Stimulated activated CD4-positive, alpha-beta T cell treated with anti-CD3 and anti-CD28 coated beads, Interleukin-4, amount 100 ng/mL, for 4 hours (primary cell): ENCODE measurements at regions not wholly inside any gene's neighbourhood (a gene's known extent, or its start where the extent isn't known, plus 50 kb on each side); places are given as distances from the start of the nearest gene placed in this dataset.
"Not testable (repeated sequence)": the region's sequence is repeated elsewhere in the genome, so short reads cannot be mapped to it uniquely, and the experiment has no call there.

ENCODE experiments used
- DNase-seq, 2 experiments: peaks; one replicate each; pipeline ENCODE4 v3.0.0-alpha.2; 2020

DNA sequence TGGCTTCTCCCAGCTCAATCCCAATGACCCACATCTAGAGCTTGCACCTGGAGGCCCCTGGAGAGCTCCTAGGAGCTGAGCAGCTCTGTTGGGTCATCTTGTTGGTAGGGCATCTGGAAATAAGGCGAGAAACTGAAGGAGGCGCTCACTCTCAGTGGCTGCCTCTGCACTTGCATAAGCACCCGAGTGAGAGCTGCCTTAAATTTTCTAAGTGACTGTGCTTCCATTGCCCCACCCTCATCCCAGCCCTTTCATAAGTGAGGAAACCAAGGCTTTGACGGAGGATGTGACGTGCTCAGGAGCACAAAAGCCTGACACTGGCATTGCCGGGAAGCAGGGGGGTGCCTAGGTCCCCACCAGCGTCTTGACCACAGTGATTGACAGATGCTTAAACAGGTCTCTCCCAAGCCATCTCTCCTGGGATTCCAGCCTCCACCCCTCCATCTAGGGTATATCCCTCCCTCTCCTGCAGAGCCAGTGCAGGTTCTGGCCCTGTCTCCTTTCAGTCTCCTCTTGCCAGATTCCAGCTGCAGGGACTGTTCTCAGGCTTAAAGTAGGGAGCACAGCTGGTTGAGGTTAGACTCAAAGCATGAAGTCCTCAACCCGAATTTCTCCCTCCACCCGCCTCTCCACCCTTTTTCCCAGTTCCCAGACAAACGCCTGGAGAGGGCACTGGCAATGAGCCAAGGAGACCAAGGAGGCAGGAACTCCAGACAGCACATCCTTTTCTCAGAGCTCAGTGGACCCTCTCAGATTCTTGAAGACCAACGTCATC is 113.7 kb downstream of the IRX5 start:
- DNase-seq, result no peak

DNA sequence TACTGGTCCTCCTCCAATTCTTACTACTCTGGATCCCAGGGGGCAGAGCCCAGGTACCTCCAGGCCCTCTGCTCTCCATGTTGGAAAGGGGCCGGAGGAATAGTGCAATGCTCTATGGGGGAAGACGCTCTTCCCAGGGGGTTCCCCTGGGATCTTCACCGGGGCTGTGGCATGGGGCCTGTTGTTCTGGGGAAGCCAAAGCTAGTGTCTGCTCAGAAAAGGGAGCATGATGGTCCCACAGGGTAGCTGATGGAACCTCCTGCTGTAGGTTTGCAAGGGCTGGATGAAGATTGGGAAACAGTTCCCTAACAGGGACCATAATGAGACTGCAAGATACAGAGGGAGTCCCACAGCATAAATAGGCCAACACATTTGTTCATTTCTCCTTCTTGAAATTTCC is 114.7 kb downstream of the IRX5 start:
- no peak for DNase-seq

- DNase-seq, result no peak
Observed at GRCh38 chr16:55045756-55046460, 115.2 kb downstream of the IRX5 start.

DNA sequence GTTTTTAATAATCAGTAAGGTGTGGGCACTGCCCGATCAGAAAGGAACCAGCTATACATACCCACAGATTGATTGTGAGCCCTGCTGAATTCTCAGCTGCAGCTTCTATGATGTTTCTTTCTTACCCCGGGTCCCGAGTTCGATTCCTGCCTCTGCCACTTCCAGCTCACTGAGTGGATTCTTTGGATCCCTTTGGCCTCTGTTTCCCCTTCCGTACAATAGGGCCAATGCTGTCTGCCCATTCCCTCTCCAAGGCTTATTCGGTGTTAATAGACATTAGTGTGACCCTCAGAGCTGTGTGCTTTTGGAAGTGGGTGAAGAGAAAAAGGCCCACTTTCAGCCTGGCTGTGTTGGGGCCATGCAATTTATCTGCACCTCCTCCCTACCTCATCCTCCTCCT is 115.8 kb downstream of the IRX5 start:
- no peak for DNase-seq

DNA sequence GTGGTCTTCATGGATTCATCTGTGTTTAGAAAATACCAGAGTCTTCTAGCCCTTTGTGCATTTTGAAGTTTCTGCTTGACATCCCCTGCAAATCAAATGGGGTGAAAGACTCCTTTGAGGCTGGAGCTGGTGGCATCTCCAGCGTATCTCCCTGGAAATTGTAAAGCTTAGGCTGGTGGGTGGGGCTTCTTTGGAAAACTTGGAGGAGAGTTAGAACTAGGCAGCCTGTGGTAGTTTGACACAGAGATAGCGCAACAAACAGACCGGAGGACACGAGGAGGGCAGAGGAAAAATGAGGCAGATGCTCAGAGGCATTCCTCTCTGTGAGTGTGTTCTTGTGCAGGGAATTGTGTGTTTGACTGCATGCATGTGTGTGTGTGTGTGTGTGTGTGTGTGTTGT is 116.3 kb downstream of the IRX5 start:
- DNase-seq, result no peak

- no peak for DNase-seq
Observed at GRCh38 chr16:55047331-55047730, 116.7 kb downstream of the IRX5 start.

GRCh38 chr16:55047903-55048497 is 117.3 kb downstream of the IRX5 start:
- DNase-seq, result no peak

DNA sequence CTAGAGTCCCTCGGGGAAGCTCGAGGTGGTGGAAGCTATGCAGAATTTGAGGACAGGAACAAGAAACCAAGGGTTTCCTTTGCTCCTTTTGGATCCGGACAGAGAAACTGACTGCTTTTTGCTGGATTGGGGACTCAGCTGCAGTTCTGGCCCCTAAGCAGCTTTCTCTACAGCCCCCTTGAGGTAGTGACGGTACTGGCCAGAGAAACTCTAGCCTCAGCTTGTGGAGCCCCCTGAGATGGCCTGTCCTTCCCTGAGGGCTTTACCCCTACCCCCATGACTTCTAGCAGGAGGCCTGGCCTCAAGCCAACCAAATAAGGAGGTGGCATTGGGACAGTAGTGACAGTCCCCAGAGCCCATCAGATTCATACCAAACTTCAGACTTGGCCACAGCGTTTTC is 118.1 kb downstream of the IRX5 start:
- no peak for DNase-seq

- DNase-seq, result no peak
Observed at GRCh38 chr16:55051571-55052347, 121.1 kb downstream of the IRX5 start.

DNA sequence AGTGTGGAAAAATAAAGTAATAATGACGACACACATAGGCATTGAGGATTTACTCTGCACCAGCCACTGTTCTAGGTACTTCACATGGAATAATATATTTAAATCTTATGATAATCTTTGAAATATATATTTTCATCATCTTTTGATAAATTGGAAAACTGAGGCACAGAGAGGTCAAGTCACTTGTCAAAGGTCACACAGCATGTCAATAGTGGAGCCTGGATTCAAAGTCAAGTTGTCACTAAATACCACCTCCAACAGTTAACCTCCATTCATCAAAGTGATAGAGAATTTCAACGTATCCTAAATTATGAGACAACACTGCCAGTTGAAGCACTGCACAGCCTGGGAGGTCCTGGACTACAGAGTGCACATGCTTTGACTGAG is 121.7 kb downstream of the IRX5 start:
- DNase-seq, result no peak

GRCh38 chr16:55052741-55053415 is 122.2 kb downstream of the IRX5 start:
- DNase-seq, result no peak

GRCh38 chr16:55055262-55055661 is 124.6 kb downstream of the IRX5 start:
- DNase-seq, result no peak

- DNase-seq, result no peak
Observed at GRCh38 chr16:55056585-55057401, 126.1 kb downstream of the IRX5 start.

- DNase-seq, result no peak
Observed at GRCh38 chr16:55057866-55058265, 127.2 kb downstream of the IRX5 start.

DNA sequence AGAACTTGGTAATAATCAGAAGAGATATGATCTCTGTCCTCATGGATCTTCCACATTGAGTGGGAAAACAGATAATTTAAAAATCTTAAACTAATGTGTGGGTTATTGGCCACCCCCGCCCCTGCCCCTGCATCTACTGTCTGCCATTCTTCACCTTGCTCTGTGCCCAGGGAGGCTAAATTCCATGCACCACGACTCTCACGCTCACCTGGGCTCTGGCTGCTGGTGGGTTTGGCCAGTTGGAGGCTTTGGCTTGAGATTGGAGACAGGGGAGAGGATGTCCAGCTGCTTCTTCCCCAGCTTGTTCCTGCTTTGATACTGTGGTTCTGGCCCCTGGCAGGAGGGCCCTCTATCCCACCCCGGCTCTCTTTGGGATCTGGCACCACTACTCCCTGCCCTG is 127.9 kb downstream of the IRX5 start:
- no peak for DNase-seq

DNA sequence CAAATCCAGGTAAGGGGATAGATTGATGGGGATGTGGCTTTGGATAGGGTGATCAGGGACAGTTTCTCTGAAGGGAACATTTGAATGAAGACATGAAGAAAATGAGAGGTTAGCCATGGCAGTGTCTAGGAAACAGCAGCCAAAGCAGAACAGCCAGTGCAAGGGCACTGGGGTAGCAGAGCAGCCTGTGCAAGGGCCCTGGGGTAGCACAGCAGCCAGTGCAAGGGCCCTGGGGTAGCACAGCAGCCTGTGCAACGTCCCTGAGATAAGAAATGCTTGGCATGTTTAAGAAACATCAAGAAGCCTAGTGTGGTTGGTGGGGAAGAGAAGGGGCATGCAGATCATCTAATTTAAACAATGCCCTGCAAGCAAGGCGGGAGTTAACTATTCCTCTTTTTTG is 128.5 kb downstream of the IRX5 start:
- DNase-seq, result no peak

GRCh38 chr16:55061126-55061525 is 130.5 kb downstream of the IRX5 start:
- no peak for DNase-seq

- no peak for DNase-seq
Observed at GRCh38 chr16:55062442-55062841, 131.8 kb downstream of the IRX5 start.

DNA sequence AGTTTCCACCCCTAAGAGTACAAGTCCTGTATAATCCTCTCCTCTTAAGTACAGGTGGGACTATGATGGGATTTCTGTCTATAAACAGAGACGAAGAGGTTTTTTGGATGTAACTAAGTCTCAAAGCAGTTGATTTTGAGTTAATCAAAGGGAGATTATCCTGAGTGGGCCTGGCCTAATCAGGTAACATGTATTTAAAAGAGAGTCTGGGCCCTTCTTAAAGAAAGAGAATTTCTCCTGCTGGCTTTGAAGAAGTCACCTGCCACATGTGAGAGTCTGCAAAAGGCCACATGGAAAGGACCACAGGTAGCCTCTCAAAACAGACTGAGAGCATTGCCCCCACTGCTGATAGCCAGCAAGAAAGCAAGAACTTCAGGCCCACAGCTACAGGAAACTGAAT is 142.3 kb downstream of the IRX5 start:
- DNase-seq, result no peak

DNA sequence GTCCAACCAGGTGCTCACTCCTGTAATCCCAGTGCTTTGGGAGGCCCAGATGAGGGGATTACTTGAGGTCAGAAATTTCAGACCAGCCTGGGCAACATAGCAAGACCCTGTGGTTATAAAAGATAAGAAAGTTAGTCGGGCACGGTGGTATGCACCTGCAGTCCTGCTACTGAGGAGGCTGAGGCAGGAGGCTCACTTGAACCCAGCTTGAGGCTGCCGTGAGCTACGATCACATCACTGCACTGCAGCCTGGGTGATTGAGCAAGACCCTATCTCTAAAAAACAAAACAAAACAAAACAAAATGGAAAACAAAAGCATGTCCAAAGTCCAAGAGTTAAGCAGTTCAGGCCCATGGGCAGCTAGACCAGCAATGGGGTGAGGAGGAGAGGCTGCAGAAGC is 143.2 kb downstream of the IRX5 start:
- no peak for DNase-seq

GRCh38 chr16:55075208-55075607 is 144.5 kb downstream of the IRX5 start:
- DNase-seq, result not testable (repeated sequence)

DNA sequence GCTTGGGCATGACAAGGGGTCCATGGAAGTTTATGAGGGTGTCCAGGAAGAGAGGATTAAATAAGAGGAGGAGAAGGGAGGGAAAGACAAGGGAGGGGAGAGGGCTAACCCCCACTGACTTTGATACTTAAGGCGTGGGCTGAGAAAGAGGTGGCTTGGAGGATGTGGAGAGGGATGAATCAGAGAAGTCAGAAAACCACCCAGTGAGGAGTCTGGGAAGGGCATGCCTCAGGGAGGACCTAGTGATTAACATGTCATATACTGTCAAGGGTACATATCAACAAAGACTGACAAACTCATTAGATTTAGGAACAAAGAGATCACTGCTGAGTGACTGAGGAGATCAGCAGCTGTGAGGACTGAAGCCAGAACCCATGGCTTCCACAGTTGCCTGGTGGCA is 145.4 kb downstream of the IRX5 start:
- DNase-seq, result no peak
